NCI-H748 (cell line): ENCODE measurements at regions not wholly inside any gene's neighbourhood (a gene's known extent, or its start where the extent isn't known, plus 50 kb on each side); places are given as distances from the start of the nearest gene placed in this dataset.
"Not testable (repeated sequence)": the region's sequence is repeated elsewhere in the genome, so short reads cannot be mapped to it uniquely, and the experiment has no call there.

ENCODE experiments used
- DNase-seq: peaks from one replicate; lab custom pipeline; 2025; ENCODE audit not compliant: unreplicated experiment; lab: John Stamatoyannopoulos, UW

GRCh38 chr9:97248252-97248651 lies 59.2 kb upstream of the CCDC180 start:
- DNase-seq, result not testable (repeated sequence)

GRCh38 chr9:97243606-97244005 lies 63.9 kb upstream of the CCDC180 start:
- no peak for DNase-seq

GRCh38 chr9:97241430-97241829 lies 66.0 kb upstream of the CCDC180 start:
- not testable (repeated sequence) for DNase-seq

- peak; percentile 91 for DNase-seq
These were observed 69.2 kb upstream of the CCDC180 start for GRCh38 chr9:97237951-97238889.

- DNase-seq, result no peak
These were observed 70.1 kb upstream of the CCDC180 start for GRCh38 chr9:97237311-97237786.

- DNase-seq, result not testable (repeated sequence)
These were observed 74.5 kb upstream of the CCDC180 start for GRCh38 chr9:97233009-97233400.

GRCh38 chr9:97232060-97233008 lies 75.1 kb upstream of the CCDC180 start:
- not testable (repeated sequence) for DNase-seq

GRCh38 chr9:97222393-97222792 lies 85.1 kb upstream of the CCDC180 start:
- DNase-seq, result peak; percentile 57

- DNase-seq, result peak; percentile 87
These were observed 85.7 kb upstream of the CCDC180 start for GRCh38 chr9:97221478-97222355.

GRCh38 chr9:97220894-97221477 lies 86.5 kb upstream of the CCDC180 start:
- DNase-seq, result peak; percentile 6

GRCh38 chr9:97220396-97220795 lies 87.1 kb upstream of the CCDC180 start:
- not testable (repeated sequence) for DNase-seq

- not testable (repeated sequence) for DNase-seq
These were observed 87.9 kb upstream of the CCDC180 start for GRCh38 chr9:97219443-97220140.

GRCh38 chr9:97215127-97215526 lies 92.3 kb upstream of the CCDC180 start:
- not testable (repeated sequence) for DNase-seq

GRCh38 chr9:97214556-97214955 lies 92.9 kb upstream of the CCDC180 start:
- not testable (repeated sequence) for DNase-seq

- DNase-seq, result not testable (repeated sequence)
These were observed 107.8 kb upstream of the CCDC180 start for GRCh38 chr9:97199683-97200082.

GRCh38 chr9:97193767-97194166 lies 113.7 kb upstream of the CCDC180 start:
- not testable (repeated sequence) for DNase-seq

- DNase-seq, result no peak
These were observed 118.9 kb upstream of the CCDC180 start for GRCh38 chr9:97188545-97188944.

- not testable (repeated sequence) for DNase-seq
These were observed 119.8 kb upstream of the CCDC180 start for GRCh38 chr9:97187706-97188105.

- no peak for DNase-seq
These were observed 121.0 kb upstream of the CCDC180 start for GRCh38 chr9:97186493-97186892.
